Adrenal gland (tissue), 9 donors: ENCODE measurements at regions not wholly inside any gene's neighbourhood (a gene's known extent, or its start where the extent isn't known, plus 50 kb on each side); places are given as distances from the start of the nearest gene placed in this dataset.

Source experiments
- DNase-seq, 7 donors: peaks; one replicate each; pipeline ENCODE4 v3.0.0-alpha.2; 2019 to 2020
- H3K27ac ChIP-seq, 5 donors: fragments of 200-600 bp; sonication (generic) in 4 of 5; 1 replicate in 3 of 5; 2 replicates in 2 of 5; pipeline versions ENCODE4 v1.5.1 to v1.8.0; 2016 to 2020; ENCODE audit warnings: mild to moderate bottlenecking in 1 of 5
- H3K27me3 ChIP-seq: fragments of 200-600 bp; 2 replicates; pipeline ENCODE4 v1.8.0; 2021
- H3K36me3 ChIP-seq, 2 donors: fragments of 200-600 bp; replicated peaks in 1 of 2; 1 replicate in 1 of 2; 2 replicates in 1 of 2; pipeline versions ENCODE4 v1.5.1 to v1.8.0; 2018 to 2022
- H3K4me1 ChIP-seq, 2 donors: fragments of 200-600 bp; replicated peaks in 1 of 2; 1 replicate in 1 of 2; 2 replicates in 1 of 2; pipeline versions ENCODE4 v1.5.1 to v1.8.0; 2018 to 2021
- H3K4me3 ChIP-seq, 4 donors: fragments of 200-600 bp; sonication (generic) in 3 of 4; one replicate each; pipeline ENCODE4 v1.5.1; 2016 to 2018
- H3K9me3 ChIP-seq, 3 donors: fragments of 200-600 bp; sonication (generic) in 1 of 3; replicated peaks in 1 of 3; 1 replicate in 2 of 3; 2 replicates in 1 of 3; pipeline versions ENCODE4 v1.5.1 to v1.8.0; 2016 to 2021
- CTCF ChIP-seq, 6 experiments: fragments of 450-650 bp in 4 of 6; fragments of 200-600 bp in 2 of 6; sonication (generic) in 1 of 6; IDR thresholded peaks; 1 replicate in 5 of 6; 2 replicates in 1 of 6; pipeline versions ENCODE4 v1.5.1 to v1.8.0; 2016 to 2021; ENCODE audit warnings: antibody characterized with exemption in 6 of 6, mild to moderate bottlenecking in 2 of 6, moderate library complexity in 1 of 6
- POLR2A ChIP-seq, 2 donors: fragments of 450-650 bp; IDR thresholded peaks; one replicate each; pipeline ENCODE4 v1.6.1; 2017; ENCODE audit warnings: antibody characterized with exemption in 2 of 2, mild to moderate bottlenecking in 2 of 2, moderate library complexity in 1 of 2
- WGBS, 4 donors: extraction: QIAGEN DNeasy Blood & Tissue Kit in 2 of 4; methylation state at CpG; one replicate each; pipeline versions ENCODE4 v1.1.5 to v1.1.7; 2013 to 2017; 5-methylcytosine and 5-hydroxymethylcytosine counted together
- intact Hi-C, 2 donors: fragments of 100-400 bp; cut with DNase I; formaldehyde crosslinking; loops; one replicate each; pipeline versions ENCODE4 v1.14.1 to v1.15.0; 2022 to 2023
- donor health status: healthy with polysubstance abuse.
- donor health status: Bipolar disorder and iron deficiency.
- donor health status: DM: yes; HTN: yes; CAD: no.
- donor health status: DM: no; HTN: no; CAD: no.
- donor health status: DM: no; HTN: no; CAD: no.

GRCh38 chr14:29054119-29054518 lies 287.5 kb downstream of the FOXG1 start:
- WGBS, 4 donors, result 58 to 75% (median 64%) methylated on average over 2 of the region's 2 CpGs
- no peak overlapping the region for H3K4me3 ChIP-seq
- no peaks in the 10 kb centered on the region for H3K4me1 ChIP-seq
- no peak for DNase-seq
- intact Hi-C loops, result no loop called here
- H3K27me3 ChIP-seq, result no peaks in the 10 kb centered on the region
- H3K36me3 ChIP-seq, result no peaks in the 10 kb centered on the region
- peaks cover 0 to 8% (median under 1%) of the 10 kb centered on the region in 3 donors for H3K9me3 ChIP-seq
- H3K27ac ChIP-seq, result no peak overlapping the region
- TF ChIP-seq POLR2A (IDR thresholded peaks at IDR 0.05), result no peak
- TF ChIP-seq CTCF (IDR thresholded peaks at IDR 0.05), result no peak

- Histone ChIP-seq H3K27me3 (no peaks in the 10 kb centered on the region), H3K27ac (no peak overlapping the region), H3K4me1 (no peaks in the 10 kb centered on the region), H3K9me3 (no peaks in the 10 kb centered on the region), H3K4me3 (no peak overlapping the region), H3K36me3 (no peaks in the 10 kb centered on the region)
- no peak for TF ChIP-seq CTCF (IDR thresholded peaks at IDR 0.05)
- no peak for TF ChIP-seq POLR2A (IDR thresholded peaks at IDR 0.05)
- no peak for DNase-seq
- 58 to 66% (median 62%) methylated on average over 6 of the region's 6 CpGs for WGBS, 4 donors
- intact Hi-C loops, result no loop called here
Observed at GRCh38 chr14:29056041-29056566, 289.5 kb downstream of the FOXG1 start.

- Histone ChIP-seq H3K4me1 (no peaks in the 10 kb centered on the region), H3K9me3 (no peaks in the 10 kb centered on the region), H3K4me3 (no peak overlapping the region), H3K36me3 (no peaks in the 10 kb centered on the region), H3K27ac (no peak overlapping the region), H3K27me3 (no peaks in the 10 kb centered on the region)
- WGBS, 4 donors, result 68 to 86% (median 73%) methylated on average over 2 of the region's 2 CpGs
- intact Hi-C loops, result no loop called here
- TF ChIP-seq POLR2A (IDR thresholded peaks at IDR 0.05) (no peak), CTCF (IDR thresholded peaks at IDR 0.05) (no peak)
- DNase-seq, result no peak
Observed at GRCh38 chr14:29061702-29062101, 295.1 kb downstream of the FOXG1 start.

GRCh38 chr14:29062466-29062865 lies 295.9 kb downstream of the FOXG1 start:
- intact Hi-C loops, result no loop called here

More at GRCh38 chr14:29062466-29062865, 295.9 kb downstream of the FOXG1 start:
- Histone ChIP-seq H3K4me1 (no peaks in the 10 kb centered on the region), H3K9me3 (no peaks in the 10 kb centered on the region), H3K4me3 (no peak overlapping the region), H3K36me3 (no peaks in the 10 kb centered on the region), H3K27ac (no peak overlapping the region), H3K27me3 (no peaks in the 10 kb centered on the region)
- TF ChIP-seq CTCF (IDR thresholded peaks at IDR 0.05), result no peak
- WGBS, 4 donors, result 63 to 74% (median 64%) methylated on average over 6 of the region's 6 CpGs
- no peak for DNase-seq
